SK-N-MC (cell line): ENCODE measurements at regions not wholly inside any gene's neighbourhood (a gene's known extent, or its start where the extent isn't known, plus 50 kb on each side); places are given as distances from the start of the nearest gene placed in this dataset.

Source experiments
- EZH2 ChIP-seq: fragments of 200-600 bp; sonication (generic); IDR thresholded peaks from one replicate; pipeline ENCODE4 v1.6.1; 2017; ENCODE audit warnings: antibody characterized with exemption
- FOXP2 ChIP-seq: optimal IDR thresholded peaks from 2 replicates; pipeline ENCODE3; 2011; ENCODE audit warnings: mild to moderate bottlenecking, moderate library complexity; ENCODE audit not compliant: insufficient read depth; ENCODE audit errors: extremely low read length, control extremely low read depth
- POLR2AphosphoS5 ChIP-seq: IDR thresholded peaks from 2 replicates; pipeline ENCODE4 v1.6.1; 2012; ENCODE audit warnings: mild to moderate bottlenecking, low read depth, low read length, borderline replicate concordance

DNA sequence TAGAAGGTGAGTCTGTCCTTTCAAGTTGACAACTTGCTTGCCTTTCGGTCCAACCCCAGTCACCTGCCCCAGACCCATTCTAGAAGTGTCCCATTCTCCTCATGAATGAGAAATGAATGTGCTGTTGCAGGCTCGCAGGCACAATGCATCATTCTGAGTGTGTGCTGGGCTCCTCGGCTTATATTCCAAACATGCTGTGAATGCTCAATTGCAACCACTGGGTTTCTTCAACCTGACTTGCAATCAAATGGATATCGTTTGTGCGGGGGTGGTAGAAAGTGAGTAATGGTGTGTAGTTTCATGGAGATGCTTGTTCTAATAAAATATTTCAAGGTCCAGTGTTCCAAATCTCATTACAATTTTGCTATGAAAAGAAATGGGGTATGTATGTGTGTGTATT lies 256.6 kb upstream of the IL12B start:
- TF ChIP-seq EZH2 = no peak
- TF ChIP-seq POLR2AphosphoS5 = no peak
- TF ChIP-seq FOXP2 = no peak
